ENCODE measurements at regions not wholly inside any gene's neighbourhood (a gene's known extent, or its start where the extent isn't known, plus 50 kb on each side); places are given as distances from the start of the nearest gene placed in this dataset.

DNA sequence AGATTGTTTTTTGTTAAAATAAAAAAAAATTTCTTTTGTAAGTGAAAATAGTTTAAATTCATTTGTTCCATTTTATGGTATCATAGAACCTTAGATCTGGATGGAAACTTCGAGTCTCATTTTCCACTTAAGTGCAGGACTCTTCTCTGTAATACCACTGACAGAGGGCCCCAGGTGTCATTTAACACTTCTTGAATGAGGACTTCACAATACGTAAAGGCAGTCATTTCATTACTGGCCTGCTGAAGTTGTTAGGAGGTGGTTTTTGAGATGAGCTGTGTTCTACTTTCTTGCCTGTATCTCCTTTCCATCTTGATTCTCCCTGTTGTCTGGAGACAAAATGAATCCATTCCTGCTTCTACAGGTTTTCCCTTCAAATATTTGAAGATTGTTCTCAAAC, 455.3 kb downstream of the DMRT2 start:
- TF ChIP-seq, protein P1, sequence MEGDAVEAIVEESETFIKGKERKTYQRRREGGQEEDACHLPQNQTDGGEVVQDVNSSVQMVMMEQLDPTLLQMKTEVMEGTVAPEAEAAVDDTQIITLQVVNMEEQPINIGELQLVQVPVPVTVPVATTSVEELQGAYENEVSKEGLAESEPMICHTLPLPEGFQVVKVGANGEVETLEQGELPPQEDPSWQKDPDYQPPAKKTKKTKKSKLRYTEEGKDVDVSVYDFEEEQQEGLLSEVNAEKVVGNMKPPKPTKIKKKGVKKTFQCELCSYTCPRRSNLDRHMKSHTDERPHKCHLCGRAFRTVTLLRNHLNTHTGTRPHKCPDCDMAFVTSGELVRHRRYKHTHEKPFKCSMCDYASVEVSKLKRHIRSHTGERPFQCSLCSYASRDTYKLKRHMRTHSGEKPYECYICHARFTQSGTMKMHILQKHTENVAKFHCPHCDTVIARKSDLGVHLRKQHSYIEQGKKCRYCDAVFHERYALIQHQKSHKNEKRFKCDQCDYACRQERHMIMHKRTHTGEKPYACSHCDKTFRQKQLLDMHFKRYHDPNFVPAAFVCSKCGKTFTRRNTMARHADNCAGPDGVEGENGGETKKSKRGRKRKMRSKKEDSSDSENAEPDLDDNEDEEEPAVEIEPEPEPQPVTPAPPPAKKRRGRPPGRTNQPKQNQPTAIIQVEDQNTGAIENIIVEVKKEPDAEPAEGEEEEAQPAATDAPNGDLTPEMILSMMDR (IDR thresholded peaks at IDR 0.05): no peak

DNA sequence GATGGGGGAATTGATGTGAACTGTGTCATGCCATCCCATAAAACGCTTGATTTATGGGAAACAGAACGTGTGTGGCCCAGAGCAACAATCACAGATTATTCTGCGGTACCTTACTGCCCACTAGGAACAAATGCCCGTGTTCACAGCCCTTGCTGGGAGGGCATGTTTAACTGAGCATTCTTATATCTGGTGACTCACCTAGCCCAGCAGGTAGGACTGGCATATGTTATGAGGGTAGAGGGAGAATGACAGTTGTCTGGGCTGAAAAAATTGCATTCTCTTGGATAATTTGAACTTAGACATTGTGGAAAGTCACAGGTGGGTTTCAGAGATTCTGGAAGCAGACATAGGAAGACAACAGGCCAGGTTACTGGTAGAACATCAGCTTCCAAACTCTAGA, 460.6 kb downstream of the DMRT2 start:
- TF ChIP-seq, protein P1 (IDR thresholded peaks at IDR 0.05): no peak

DNA sequence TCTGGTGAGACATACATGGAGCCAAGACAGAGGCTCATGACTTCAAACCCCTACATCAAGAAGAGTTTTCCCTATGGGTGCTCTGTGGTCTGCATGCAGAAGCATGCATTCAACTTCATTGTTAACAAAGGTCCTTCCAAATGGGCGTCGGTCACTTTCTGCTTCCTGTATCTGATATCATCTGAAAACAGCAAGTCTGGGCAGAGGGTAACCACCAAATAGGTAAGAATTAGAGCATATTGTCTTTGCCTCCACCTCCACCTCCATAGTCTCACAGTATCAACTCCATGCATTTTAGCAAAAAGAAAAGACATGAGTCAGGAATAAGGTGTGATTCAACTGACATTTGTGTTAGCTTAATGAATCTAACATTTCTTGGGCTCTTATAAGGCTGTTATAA, 462.9 kb downstream of the DMRT2 start:
- TF ChIP-seq, protein P1 (IDR thresholded peaks at IDR 0.05): no peak

DNA sequence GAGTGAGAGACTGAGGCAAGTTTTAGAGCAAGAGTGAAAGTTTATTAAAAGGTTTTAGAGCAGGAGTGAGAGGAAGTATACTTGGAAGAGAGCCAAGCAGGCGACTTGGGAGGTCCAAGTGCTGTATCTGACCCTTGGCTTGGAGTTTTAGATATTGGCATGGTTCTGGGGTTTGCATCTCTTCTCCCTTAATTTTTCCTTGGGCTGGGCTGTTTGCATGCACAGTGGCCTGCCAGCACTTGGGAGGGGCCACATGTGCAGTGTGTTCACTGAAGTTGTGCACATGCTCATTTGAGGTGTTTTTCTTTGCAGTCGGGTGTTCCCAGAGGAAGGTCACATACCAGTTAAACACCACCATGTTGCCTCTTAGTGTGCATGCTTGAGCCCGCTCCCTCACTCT, 464.1 kb downstream of the DMRT2 start:
- TF ChIP-seq, protein P1 (IDR thresholded peaks at IDR 0.05): no peak

DNA sequence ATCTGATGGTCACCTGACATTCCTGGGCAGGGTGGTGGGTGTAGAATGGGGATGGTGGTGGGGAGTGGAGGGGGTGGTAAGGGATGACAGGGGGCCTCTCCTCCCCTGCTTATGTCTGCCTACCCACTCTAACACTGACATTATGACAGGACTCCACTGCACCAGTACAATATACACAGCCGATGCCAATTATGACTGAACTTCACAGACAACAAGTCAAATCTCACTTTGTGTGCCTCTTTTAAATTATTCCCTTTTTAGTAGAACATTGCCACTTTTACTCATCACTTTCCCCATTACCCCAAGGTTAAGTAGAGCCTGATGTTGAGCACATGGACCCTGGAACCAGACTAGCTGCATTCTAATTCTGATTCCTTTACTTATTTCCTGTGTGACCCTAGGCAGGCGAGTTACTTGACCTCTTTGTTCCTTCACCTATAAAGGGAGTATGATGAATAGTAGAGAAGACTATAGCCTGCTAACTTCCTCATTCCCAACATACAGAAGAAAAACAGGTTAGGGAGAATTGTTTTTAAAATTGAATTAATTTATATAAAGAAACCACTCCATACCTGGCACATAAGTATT, 464.7 kb downstream of the DMRT2 start:
- TF ChIP-seq, protein P1 (IDR thresholded peaks at IDR 0.05): no peak

DNA sequence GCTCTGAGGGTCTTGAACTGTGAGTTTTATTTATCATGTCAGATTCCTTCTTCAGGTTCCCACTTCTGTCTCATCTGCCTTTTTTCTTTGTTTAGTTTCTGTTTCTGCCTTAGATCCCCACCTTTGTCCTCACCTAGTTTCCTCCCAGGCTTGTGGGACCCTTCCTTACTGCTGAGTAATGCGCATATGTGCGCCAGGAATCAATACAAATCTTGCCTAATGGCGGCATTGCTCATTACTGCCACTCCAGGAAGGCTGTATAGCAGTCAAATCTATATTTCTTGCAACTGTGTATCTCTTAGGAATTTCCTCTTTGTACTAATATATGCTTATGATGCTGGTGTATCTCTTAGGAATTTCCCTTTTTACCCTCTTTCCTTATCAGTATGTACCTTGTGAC, 465.4 kb downstream of the DMRT2 start:
- TF ChIP-seq, protein P1 (IDR thresholded peaks at IDR 0.05): no peak

DNA sequence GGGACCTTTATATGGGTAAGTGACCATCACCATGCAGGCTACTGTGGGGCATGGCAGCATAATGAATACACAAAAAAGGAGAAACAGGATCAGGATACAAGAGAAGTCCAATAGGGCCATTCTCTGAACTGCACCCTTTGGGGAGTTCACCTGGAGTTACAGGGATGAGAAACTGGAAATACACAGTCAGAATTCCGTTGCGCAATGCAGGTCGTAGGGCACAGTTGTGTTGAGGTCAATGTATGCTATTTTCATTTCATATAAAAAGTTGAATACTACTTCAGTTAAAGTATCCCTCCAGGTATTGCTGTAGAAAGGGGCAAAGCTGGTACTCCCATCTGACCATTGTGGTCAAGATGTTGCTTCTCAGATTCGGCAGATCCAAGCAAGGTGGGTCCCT, 471.4 kb downstream of the DMRT2 start:
- TF ChIP-seq, protein P1 (IDR thresholded peaks at IDR 0.05): no peak

DNA sequence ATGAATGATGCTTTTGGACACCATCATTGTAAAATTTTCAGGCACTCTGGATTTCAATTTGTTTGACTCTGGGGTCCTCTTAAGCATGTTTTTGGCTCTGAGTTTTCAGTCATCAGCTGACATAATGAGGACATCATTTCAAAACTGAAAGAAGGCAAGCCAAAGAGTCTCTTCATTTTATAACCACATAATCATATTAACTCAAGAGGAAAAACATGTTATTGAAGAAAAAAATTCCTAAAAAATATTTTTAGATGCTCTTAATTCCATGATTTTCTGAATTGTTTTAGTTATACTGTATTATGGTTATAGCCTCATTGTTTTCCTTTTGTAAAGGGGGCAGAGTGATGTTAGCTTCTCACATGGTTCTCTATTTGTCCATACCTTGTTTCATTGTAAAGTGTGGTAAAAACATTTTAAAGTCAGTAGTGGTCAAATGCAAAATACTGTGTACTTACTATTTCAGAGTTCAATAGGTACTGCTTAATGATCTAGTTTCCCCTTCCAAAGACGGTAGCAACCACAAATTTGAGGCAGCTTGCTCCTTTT, 472.1 kb downstream of the DMRT2 start:
- TF ChIP-seq, protein P1 (IDR thresholded peaks at IDR 0.05): no peak
